ENCODE measurements at regions not wholly inside any gene's neighbourhood (a gene's known extent, or its start where the extent isn't known, plus 50 kb on each side); places are given as distances from the start of the nearest gene placed in this dataset.
"Not testable (repeated sequence)": the region's sequence is repeated elsewhere in the genome, so short reads cannot be mapped to it uniquely, and the experiment has no call there.

DNA sequence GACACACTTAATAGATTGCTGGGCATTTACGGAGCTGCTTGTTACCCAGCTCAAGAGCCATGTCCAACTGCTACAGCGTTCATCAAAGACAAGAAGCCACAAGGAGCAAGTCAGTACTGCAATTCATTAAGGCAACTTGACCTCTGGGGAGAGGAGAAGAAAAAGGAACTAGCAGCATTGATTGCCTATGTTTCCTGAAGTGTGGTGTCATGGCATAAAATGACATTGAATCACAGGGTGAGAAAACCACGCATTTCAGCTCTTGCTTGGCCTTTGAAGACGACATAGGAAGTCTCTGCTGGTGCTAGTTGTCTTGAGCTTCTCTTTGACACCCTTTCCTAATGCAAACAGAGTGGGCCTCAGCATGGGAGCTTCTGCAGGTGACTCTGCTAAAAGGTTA is 139.1 kb downstream of the CDH26 start:
- DNase-seq, result no peak

DNA sequence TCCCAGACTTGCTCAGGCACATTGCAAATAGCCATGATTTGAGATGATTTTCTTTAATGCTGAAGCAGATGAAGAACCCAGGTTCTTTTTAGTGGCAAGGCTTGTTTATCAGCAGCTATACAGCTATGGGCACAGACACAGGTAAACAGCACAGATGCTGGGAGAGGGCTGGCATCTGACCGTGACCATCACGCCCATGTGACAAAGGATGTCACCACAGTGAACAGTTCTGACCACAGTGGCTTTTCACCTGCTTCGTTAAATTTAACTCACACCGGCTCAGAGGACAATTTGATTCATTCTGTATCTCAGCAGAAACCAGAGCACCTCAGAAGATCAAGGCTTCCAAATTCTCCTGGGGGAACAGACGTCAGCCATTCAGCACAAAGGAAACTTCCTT is 142.6 kb downstream of the CDH26 start:
- DNase-seq, result no peak

GRCh38 chr20:60101201-60101890 is 143.1 kb downstream of the CDH26 start:
- DNase-seq, result no peak

- DNase-seq, result no peak
These were observed 143.7 kb downstream of the CDH26 start for GRCh38 chr20:60101891-60102281.

DNA sequence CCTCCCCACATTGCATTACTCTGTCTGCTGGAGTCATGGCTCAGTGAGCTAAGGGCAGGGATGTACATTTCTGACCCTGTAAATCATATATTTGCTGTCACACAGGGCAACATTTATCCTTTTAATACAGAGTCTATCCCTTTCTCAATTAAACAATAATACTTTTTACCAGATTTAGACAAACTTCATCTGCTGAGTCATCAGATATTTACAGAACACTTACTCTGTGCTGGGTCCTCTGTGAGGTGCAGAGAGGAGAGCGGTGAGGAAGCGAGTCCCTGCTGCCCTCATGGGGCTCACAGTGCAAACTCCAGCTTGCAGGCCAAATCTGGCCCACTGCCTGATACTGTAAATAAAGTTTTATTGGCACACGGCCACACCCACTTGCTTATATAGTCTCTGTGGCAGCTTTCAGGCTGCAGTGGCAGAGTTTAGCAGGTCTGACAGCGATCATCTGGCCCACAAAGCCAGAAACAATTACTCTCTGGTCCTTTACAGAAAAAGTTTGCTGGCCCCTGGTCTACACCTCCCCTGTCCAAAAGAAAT is 144.5 kb downstream of the CDH26 start:
- DNase-seq, result no peak

- no peak for DNase-seq
These were observed 147.0 kb downstream of the CDH26 start for GRCh38 chr20:60104993-60105803.

DNA sequence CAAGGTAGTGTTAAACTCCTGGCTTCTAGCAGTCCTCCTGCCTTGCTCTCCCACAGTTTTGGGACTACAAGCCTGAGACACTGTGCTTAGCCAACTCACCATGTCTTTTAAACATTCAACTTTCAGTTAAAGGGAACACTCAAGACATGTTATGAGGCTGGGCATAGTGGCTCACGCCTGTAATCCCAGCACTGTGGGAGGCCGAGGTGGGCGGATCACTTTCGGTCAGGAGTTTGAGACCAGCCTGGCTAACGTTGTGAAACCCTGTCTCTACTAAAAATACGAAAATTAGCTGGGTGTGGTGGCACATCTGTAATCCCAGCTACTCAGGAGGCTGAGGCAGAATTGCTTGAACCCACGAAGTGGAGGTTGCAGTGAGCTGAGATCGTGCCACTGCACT is 148.0 kb downstream of the CDH26 start:
- not testable (repeated sequence) for DNase-seq

DNA sequence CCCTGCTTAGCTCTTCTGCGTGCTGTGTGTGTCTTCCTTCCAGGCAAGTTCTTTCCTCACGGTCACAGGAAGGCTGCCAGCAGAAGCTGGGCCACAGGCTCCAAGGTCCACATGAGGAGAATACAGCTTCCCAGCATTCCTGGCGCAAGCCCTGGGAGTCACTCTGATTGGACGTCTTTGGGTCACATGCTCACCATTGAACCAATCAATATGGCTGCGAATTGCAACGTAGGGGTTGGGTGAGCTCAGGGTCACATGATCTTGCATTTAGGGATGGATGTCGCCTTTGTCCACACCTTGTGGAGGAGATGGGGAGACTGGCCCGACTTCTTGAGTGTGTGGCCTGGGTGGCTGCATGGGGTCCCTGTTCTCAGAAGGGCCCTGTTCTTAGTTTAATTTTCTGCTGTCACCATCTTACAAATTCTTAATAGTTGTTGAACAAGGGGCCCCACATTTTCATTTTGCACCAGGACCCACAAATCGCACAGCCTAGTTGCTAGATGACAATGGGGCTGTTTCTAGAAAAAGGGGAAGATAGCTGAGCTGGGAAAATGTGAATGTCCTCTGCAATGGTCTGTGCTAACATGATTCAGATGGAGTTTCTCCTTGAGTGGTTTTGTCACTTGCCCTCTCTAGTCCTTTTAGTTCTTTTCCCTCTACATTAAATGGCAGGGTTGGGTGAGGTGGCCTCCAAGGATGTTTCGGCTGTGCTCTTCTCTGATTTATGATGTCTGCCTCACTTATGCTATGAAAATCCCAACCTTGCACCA is 149.6 kb downstream of the CDH26 start:
- DNase-seq, result no peak

GRCh38 chr20:60108397-60108796 is 150.2 kb downstream of the CDH26 start:
- no peak for DNase-seq

GRCh38 chr20:60113024-60113724 is 155.0 kb downstream of the CDH26 start:
- no peak for DNase-seq

- DNase-seq, result no peak
These were observed 155.5 kb downstream of the CDH26 start for GRCh38 chr20:60113771-60114170.

DNA sequence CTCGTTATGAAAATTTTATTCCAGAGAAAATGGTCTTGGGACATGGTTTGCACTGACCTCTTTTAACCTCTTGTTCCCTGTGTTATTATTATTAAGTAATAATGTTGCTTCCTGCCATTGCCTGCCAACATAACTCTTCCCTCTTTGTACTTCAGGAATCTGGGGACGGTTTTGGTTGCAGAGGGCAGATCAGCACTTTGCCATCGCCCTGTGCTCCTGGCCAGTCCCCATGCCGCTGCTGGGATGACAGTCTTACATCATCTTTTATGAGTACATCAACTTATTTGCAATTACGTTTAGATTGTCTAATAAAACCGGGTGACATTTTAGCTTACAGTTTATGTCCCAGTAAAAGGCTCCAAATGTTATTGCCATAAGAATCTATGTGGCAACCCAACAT is 157.2 kb downstream of the CDH26 start:
- no peak for DNase-seq

GRCh38 chr20:60116128-60116909 is 158.1 kb downstream of the CDH26 start:
- DNase-seq, result no peak

DNA sequence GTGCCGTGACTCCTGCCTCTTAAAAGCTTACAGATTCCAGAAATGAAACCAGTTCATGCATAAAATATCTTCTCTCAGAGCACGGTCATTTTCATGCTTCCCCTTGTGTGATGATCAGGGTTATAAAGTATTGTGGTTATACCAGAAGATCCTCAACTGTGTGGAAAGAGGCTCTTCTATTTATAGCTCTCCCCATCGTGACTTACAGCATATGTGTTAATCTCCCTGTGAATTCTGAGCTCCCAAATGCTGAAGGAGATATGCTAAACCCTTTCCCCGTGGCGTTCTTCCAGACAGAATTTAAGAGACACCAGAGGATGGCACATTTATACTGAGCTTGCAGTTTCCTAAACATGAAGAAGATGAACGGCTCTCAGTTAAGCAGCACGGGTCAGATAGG is 158.8 kb downstream of the CDH26 start:
- no peak for DNase-seq

- DNase-seq, result no peak
These were observed 163.7 kb downstream of the CDH26 start for GRCh38 chr20:60121903-60122302.

- DNase-seq, result no peak
These were observed 164.4 kb downstream of the CDH26 start for GRCh38 chr20:60122671-60123070.

DNA sequence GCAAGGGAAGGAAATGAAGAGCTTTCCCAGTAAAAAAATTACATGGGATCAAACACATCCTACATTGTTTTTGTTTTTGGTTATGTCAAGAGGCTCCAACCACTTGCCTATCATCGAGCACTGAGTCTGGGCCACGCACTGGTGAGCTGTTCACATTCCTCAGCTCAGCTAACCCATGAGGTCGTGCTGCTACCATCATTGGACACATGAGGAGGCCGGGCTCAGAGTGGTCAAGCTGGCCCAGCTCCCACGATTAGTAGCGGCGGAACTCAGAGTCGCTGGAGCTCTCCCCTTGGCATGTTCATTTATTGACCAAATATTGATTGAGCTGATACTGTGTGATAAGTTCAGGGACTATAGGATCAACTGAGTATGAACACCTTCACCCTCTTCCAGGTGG is 164.9 kb downstream of the CDH26 start:
- no peak for DNase-seq

- no peak for DNase-seq
These were observed 165.4 kb downstream of the CDH26 start for GRCh38 chr20:60123652-60124051.

DNA sequence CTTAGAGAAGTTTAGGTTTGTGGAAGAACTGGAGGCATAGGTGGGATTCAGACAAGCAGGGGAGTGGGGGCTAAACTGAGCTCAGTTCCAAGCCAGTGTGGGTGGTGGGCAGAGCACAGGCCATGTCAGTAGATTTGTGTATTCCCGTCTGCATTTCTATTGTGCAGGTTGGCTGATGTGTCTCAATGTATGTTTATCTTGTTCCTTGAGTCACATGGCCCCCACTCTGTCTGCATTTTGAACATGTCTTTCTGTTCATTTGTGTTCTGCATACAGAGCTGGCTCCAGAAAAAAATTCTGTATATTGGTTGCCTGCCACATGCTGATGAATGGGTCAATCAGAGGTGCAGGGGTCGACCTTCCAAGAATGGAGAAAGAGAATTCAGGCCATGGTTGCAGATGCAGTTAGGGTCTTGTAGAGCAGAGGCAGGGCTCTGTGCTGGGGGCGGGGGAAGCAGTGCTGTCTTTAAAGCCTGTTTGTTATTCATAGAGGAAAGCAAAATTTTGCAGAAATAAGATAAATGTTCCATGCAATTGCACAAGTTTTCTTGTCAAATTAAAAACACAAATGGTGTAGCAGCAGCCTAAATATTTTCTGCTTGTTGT is 166.7 kb downstream of the CDH26 start:
- DNase-seq, result no peak

GRCh38 chr20:60125513-60125912 is 167.3 kb downstream of the CDH26 start:
- no peak for DNase-seq

GRCh38 chr20:60126975-60127374 is 168.8 kb downstream of the CDH26 start:
- no peak for DNase-seq

Measured in right kidney (tissue), 1 donor.